ENCODE measurements at regions not wholly inside any gene's neighbourhood (a gene's known extent, or its start where the extent isn't known, plus 50 kb on each side); places are given as distances from the start of the nearest gene placed in this dataset.
A peak's percentile ranks its signal among the peaks of the same experiment; 100 is the strongest.
"Not testable (repeated sequence)": the region's sequence is repeated elsewhere in the genome, so short reads cannot be mapped to it uniquely, and the experiment has no call there.

DNA sequence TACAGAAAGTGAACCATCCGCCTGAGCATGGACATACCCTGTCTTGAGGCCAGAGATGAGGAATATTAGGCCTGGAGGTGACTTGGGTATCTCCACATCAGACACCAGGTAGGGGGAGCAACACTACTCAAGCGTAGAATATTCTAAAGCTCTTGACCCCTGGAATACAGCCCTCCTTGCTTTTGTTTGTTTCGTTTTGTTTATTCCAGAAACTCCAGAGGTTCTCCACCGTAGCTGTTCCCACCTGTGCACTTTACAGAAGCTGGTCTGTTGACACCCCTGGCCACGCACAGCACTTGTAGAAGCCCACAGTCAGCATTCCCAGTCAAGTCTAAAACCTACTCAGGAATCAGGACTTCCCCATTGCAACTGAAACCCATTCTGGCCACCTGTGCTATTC is 139.6 kb upstream of the NEBL start:
- TF ChIP-seq, protein P1, sequence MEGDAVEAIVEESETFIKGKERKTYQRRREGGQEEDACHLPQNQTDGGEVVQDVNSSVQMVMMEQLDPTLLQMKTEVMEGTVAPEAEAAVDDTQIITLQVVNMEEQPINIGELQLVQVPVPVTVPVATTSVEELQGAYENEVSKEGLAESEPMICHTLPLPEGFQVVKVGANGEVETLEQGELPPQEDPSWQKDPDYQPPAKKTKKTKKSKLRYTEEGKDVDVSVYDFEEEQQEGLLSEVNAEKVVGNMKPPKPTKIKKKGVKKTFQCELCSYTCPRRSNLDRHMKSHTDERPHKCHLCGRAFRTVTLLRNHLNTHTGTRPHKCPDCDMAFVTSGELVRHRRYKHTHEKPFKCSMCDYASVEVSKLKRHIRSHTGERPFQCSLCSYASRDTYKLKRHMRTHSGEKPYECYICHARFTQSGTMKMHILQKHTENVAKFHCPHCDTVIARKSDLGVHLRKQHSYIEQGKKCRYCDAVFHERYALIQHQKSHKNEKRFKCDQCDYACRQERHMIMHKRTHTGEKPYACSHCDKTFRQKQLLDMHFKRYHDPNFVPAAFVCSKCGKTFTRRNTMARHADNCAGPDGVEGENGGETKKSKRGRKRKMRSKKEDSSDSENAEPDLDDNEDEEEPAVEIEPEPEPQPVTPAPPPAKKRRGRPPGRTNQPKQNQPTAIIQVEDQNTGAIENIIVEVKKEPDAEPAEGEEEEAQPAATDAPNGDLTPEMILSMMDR (IDR thresholded peaks at IDR 0.05; ENCODE audit: insufficient read depth, low read length, severe bottlenecking): no peak
- no peak overlapping the region for H3K4me3 ChIP-seq (ENCODE audit: low read depth, low read length)
- FAIRE-seq: no peak
- DNase-seq (ENCODE audit: low read depth): no peak
- H3K27me3 ChIP-seq (ENCODE audit: control insufficient read depth, insufficient read depth, low read length): no peaks in the 10 kb centered on the region
- no peaks in the 10 kb centered on the region for H3K36me3 ChIP-seq (ENCODE audit: control insufficient read depth, insufficient read depth, low read length)

DNA sequence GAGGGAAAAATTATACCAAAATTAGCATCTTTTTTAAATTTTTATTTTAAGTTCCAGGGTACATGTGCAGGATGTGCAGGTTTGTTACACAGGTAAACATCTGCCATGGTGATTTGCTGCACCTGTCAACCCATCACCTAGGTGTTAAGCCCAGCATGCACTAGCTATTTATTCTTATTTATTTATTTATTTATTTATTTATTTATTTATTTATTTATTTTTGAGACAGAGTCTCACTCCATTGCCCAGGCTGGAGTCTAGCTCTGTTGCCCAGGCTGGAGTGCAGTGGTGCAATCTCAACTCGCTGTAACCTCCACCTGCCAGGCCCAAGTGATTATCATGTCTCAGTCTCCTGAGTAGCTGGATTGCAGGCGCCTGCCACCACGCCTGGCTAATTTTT is 137.7 kb upstream of the NEBL start:
- not testable (repeated sequence) for H3K36me3 ChIP-seq (ENCODE audit: control insufficient read depth, insufficient read depth, low read length); FAIRE-seq

DNA sequence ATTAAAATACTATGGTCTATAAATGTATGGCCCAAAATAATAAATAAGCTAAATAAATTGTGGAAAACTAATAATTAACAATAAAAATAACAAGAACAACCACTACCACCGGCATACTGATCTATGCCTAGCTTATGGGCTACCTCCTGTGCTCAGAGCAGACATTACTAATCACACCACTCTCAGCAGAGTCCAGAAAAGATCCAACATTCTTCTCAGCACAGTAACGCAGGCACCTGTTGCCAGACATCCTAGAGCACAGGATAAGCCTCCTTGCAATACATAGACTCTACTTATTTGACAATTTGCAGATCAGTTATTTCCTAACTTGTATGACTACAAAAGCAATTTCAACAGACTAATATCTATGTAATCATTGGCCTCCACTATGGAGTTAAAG is 137.1 kb upstream of the NEBL start:
- FAIRE-seq (no peak), DNase-seq (ENCODE audit: low read depth) (no peak)
- no peak overlapping the region for H3K4me3 ChIP-seq (ENCODE audit: low read depth, low read length)

More for the DNA sequence above, 137.7 kb upstream of the NEBL start:
- H3K27me3 ChIP-seq (ENCODE audit: control insufficient read depth, insufficient read depth, low read length); DNase-seq (ENCODE audit: low read depth); H3K4me3 ChIP-seq (ENCODE audit: low read depth, low read length): not testable (repeated sequence)

DNA sequence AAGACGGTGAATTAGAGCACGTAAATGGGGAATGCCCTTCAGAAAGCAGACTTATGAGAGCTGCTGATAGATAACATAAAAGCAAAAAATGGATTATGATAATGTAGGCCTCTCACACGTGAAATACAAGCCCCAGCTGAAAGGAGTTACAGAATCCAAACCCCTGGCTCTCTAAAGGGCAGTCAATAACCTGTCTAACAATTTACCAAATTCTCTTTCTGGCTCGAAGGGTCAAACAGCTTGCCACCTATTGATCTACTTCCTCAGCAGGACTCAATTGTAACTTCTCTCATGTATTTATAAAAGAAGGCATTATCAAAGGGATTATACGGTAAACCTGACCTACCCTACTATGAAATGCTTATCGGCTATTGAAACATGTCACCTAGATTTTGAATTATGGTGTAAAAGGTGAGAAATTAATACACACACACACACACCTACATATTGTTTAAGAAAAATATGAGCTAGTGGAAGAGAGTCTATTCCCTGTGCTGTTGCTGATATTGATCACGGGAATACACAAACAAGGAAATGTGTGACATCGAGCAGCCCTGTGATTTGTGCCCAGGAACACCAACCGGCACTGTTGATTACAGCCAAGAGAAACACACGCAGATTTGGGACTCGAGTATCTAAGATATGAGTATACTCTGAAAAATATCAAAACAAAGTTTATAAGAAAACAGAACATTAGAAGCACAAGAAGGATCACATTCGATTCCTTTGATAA is 135.6 kb upstream of the NEBL start:
- TF ChIP-seq, protein P1 (IDR thresholded peaks at IDR 0.05; ENCODE audit: insufficient read depth, low read length, severe bottlenecking): no peak
- no peaks in the 10 kb centered on the region for H3K36me3 ChIP-seq (ENCODE audit: control insufficient read depth, insufficient read depth, low read length)
- no peak for FAIRE-seq
- no peak for DNase-seq (ENCODE audit: low read depth)
- H3K27me3 ChIP-seq (ENCODE audit: control insufficient read depth, insufficient read depth, low read length): no peaks in the 10 kb centered on the region
- no peak overlapping the region for H3K4me3 ChIP-seq (ENCODE audit: low read depth, low read length)

More for the DNA sequence above, 137.1 kb upstream of the NEBL start:
- Histone ChIP-seq H3K36me3 (ENCODE audit: control insufficient read depth, insufficient read depth, low read length) (no peaks in the 10 kb centered on the region), H3K27me3 (ENCODE audit: control insufficient read depth, insufficient read depth, low read length) (no peaks in the 10 kb centered on the region)
- TF ChIP-seq, protein P1 (IDR thresholded peaks at IDR 0.05; ENCODE audit: insufficient read depth, low read length, severe bottlenecking): no peak

DNA sequence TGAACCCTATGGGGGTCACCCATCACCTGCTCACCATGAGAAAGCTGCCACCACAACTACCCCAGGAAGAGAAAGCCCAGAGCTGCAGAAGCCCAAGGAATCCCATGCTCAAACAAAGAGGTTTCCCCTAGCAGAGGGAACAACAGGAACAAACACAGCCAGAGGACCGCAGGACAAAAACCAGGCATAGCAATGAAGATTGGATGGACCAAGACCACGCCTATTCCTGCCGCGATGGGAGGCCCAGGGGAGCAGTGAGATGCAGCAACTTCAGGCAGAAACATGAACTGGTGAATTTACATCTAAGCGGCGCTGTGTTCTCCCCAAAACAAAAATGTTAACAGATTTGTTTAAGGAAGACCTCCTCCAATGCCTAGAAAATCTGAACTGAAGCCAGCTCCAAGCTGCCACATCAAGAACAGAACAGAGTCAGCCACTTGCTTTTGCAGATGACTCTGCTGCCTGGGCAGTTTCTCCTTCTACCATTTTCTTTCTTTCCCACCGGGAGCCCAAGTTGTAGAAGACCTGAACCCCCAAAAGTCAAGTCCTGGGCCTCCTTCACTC is 134.2 kb upstream of the NEBL start:
- TF ChIP-seq, protein P1 (IDR thresholded peaks at IDR 0.05; ENCODE audit: insufficient read depth, low read length, severe bottlenecking): no peak
- FAIRE-seq (no peak), DNase-seq (ENCODE audit: low read depth) (no peak)
- Histone ChIP-seq H3K36me3 (ENCODE audit: control insufficient read depth, insufficient read depth, low read length) (no peaks in the 10 kb centered on the region), H3K27me3 (ENCODE audit: control insufficient read depth, insufficient read depth, low read length) (no peaks in the 10 kb centered on the region), H3K4me3 (ENCODE audit: low read depth, low read length) (no peak overlapping the region)

DNA sequence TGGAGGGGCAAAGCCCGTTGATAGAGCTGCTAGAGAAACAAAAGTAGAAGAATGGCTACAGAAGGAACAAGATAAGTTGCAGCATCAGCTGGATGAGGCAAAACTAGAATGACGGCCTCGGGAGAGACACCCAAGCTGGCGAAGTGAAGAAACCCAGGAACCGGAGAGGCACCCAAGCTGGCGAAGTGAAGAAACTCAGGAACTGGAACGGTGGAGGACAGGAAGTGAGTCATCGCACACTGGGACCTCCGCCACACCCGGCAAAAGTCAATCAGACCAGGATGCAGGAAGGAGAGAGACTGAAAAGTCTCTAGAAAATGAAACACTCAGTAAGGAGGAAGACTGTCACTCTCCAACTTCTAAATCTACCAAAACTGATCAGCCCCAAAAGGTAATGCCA is 133.0 kb upstream of the NEBL start:
- no peak for FAIRE-seq

More for the DNA sequence above, 133.0 kb upstream of the NEBL start:
- TF ChIP-seq, protein P1 (IDR thresholded peaks at IDR 0.05; ENCODE audit: insufficient read depth, low read length, severe bottlenecking): no peak
- H3K27me3 ChIP-seq (ENCODE audit: control insufficient read depth, insufficient read depth, low read length): no peaks in the 10 kb centered on the region
- DNase-seq (ENCODE audit: low read depth): peak; percentile 47
- H3K36me3 ChIP-seq (ENCODE audit: control insufficient read depth, insufficient read depth, low read length): no peaks in the 10 kb centered on the region
- no peak overlapping the region for H3K4me3 ChIP-seq (ENCODE audit: low read depth, low read length)

All from bronchial epithelial cell (primary cell).